Fibroblast of pulmonary artery (primary cell): ENCODE measurements at regions not wholly inside any gene's neighbourhood (a gene's known extent, or its start where the extent isn't known, plus 50 kb on each side); places are given as distances from the start of the nearest gene placed in this dataset.
A peak's percentile ranks its signal among the peaks of the same experiment; 100 is the strongest.
"Not testable (repeated sequence)": the region's sequence is repeated elsewhere in the genome, so short reads cannot be mapped to it uniquely, and the experiment has no call there.

ENCODE experiments used
- DNase-seq: peaks from one replicate; pipeline ENCODE4 v3.0.0-alpha.2; 2010; ENCODE audit warnings: low read depth
- H3K4me3 ChIP-seq: replicated peaks from 2 replicates; pipeline ENCODE4 v1.5.1; 2011; ENCODE audit warnings: low read depth, mild to moderate bottlenecking, control low read depth, low read length, moderate library complexity
- TF ChIP-seq, protein P1 (sequence below): IDR thresholded peaks from 2 replicates; pipeline ENCODE4 v1.5.1; 2011; ENCODE audit warnings: mild to moderate bottlenecking, control low read depth, low read length, inconsistent platforms; ENCODE audit errors: missing control alignments

DNA sequence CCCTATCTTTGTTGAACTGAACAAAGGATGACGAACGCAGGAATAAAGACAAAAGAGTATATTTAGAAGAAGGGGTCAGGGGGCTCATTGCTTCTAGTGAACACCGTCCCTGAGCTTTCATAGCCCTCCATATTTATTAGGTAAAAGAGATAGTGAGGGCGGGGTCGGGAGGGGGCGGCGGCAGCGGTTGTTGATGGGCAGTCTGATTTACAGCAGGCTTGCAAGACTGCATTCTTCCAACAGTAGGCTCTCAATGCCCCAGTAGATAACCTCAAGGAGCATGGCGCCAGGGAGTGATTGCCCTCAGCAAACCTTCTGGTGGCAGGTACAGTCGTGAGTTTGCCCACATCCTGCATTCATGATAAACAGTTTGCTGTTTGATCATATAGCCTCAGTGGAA is 563.3 kb upstream of the SYNCRIP start:
- TF ChIP-seq, protein P1, sequence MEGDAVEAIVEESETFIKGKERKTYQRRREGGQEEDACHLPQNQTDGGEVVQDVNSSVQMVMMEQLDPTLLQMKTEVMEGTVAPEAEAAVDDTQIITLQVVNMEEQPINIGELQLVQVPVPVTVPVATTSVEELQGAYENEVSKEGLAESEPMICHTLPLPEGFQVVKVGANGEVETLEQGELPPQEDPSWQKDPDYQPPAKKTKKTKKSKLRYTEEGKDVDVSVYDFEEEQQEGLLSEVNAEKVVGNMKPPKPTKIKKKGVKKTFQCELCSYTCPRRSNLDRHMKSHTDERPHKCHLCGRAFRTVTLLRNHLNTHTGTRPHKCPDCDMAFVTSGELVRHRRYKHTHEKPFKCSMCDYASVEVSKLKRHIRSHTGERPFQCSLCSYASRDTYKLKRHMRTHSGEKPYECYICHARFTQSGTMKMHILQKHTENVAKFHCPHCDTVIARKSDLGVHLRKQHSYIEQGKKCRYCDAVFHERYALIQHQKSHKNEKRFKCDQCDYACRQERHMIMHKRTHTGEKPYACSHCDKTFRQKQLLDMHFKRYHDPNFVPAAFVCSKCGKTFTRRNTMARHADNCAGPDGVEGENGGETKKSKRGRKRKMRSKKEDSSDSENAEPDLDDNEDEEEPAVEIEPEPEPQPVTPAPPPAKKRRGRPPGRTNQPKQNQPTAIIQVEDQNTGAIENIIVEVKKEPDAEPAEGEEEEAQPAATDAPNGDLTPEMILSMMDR = no peak
- H3K4me3 ChIP-seq = no peak overlapping the region
- DNase-seq = no peak

DNA sequence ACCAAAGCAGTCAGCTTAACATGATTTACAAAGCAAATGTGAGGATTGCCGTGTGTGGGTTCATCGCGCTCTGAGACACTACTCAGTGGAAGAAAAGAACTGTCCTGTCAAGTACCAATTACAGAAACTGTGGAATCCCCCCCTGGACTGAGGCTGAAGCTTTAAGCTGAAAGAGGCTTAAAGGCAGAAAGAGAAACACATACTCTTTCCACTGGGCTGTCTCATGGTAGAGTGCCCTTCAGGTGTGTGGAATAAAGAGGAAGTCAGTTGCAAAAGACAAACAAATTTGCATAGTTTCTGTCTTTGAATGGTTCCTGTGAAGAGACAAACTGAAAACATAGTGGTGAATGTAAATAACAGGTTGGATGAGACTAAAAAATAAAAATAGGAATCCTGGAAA is 560.4 kb upstream of the SYNCRIP start:
- no peak overlapping the region for H3K4me3 ChIP-seq
- TF ChIP-seq, protein P1 = no peak
- DNase-seq = no peak

DNA sequence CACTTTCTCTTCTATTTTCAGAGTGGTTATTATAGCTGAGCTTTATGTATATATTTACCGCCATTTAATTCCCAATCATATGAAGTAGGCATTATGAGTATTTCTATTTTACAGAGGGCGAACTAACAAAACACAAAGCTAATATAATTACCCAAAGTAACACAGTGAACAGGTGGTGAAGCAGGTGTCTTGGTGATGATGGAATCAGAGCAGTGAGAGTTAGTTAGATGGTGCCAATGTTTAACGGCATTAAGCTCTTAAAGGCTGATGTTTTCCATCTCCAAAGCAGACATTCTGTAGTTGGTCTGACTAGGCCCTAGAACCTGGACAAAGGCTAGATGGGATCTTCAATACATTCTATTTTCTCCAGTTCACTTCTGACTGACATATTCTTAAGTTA is 551.1 kb upstream of the SYNCRIP start:
- H3K4me3 ChIP-seq = no peak overlapping the region
- no peak for DNase-seq
- TF ChIP-seq, protein P1 = no peak

DNA sequence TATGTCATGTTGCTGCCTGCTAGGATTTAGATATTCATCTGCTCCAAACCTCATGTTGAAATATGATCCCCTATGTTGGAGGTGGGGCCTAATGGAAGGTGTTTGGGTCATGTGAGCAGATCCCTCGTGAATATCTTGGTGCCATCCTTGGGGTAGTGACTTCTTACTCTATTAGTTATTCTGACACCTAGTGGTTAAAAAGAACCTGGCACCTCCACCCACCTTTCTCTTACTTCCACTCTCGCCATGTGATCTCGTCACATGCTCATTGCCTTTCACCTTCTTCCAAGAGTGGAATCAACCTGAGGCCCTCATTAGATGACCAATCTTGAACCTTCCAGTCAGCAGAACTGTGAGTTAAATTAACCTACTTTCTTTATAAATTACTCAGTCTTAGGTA is 549.4 kb upstream of the SYNCRIP start:
- peak; percentile 4 for DNase-seq
- TF ChIP-seq, protein P1 = no peak
- no peak overlapping the region for H3K4me3 ChIP-seq

DNA sequence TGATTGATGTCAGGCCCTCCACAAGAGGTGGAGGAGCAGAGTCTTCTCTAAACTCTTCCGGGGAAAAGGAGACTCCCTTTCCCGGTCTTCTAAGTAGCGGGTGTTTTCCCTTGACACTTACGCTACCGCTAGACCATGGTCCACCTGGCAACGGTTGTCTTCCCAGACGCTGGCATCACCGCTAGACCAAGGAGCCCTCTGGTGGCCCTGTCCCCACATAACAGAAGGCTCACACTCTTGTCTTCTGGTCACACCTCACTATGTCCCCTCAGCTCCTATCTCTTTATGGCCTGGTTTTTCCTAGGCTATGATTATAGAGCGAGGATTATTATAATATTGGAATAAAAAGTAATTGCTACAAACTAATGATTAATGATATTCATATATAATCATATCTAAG is 532.5 kb upstream of the SYNCRIP start:
- H3K4me3 ChIP-seq, DNase-seq: not testable (repeated sequence)

DNA sequence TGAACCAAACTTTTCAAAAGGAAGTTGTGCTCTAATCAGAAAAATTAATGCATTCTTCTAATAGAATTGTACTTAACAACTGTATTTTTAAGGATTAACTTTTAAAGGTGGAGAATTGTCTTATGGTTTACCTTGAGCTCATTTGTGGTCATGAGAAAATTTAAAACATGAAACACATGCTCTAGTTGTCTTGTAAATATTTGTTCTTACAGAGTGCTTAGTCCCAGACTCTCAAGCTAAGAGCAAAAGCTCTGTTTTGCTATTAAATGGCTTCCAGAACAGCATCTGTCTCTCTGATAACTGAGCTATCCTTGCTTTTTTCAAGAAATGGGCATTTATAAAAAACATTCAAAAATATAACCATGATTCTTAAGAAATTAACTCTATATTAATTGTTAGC is 512.2 kb upstream of the SYNCRIP start:
- TF ChIP-seq, protein P1 = no peak
- H3K4me3 ChIP-seq = no peak overlapping the region
- DNase-seq = no peak

DNA sequence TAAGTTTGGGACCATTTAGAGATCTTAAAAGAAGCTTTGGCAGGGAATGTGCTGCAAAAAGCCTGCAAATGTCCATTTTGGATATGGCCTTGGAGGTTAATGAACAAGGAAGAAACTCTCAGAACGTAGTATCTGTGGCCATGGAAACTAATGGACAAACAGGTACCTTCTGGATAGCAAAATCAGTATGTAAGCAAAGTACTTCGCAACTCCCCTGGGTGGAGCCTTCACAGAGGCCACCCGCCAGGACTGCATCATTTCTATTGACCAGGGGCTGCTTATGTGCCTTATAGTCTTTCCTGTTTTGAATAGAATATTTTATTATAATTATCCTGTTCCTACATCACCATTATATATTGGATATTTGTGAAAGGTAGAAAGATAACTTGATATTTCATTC is 510.8 kb upstream of the SYNCRIP start:
- TF ChIP-seq, protein P1 = no peak
- H3K4me3 ChIP-seq = no peak overlapping the region
- DNase-seq = no peak

DNA sequence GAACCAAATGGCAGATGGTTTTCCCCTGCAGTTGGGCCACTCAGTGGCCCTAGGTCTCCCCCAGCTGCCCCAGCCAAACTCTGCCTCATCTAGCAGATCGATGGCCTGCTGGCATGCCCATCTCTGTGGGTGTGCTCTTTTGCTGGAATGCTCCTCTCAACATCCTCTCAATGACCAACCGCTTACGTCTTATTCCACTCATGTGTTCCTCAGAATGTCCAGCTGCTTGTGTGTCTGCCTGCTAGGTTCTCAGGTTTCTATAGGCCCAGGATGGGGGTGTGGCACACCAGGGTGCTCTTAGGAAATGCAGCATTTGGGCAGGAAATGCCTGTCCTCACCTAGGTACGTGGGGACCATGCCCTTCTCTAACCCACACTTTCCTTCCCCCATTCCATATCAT is 509.9 kb upstream of the SYNCRIP start:
- no peak for DNase-seq
- H3K4me3 ChIP-seq = no peak overlapping the region
- TF ChIP-seq, protein P1 = no peak
